ENCODE measurements at regions not wholly inside any gene's neighbourhood (a gene's known extent, or its start where the extent isn't known, plus 50 kb on each side); places are given as distances from the start of the nearest gene placed in this dataset.

- Histone ChIP-seq H3K36me3 (ENCODE audit: insufficient read depth, low read length) (no peaks in the 10 kb centered on the region), H3K9me2 (replicated peaks; ENCODE audit: low read depth, low read length) (no peaks in the 10 kb centered on the region), H3K4me2 (ENCODE audit: low read depth, low read length, poor library complexity, severe bottlenecking) (no peak overlapping the region), H3K9me3 (ENCODE audit: insufficient read depth, low read depth, low read length) (peaks cover 18% of the 10 kb centered on the region; the same call in 1 of the 2 replicates), H3K79me2 (ENCODE audit: insufficient read depth, low read length) (no peaks in the 10 kb centered on the region), H2AFZ (ENCODE audit: low read length) (no peak overlapping the region), H3K4me3 (ENCODE audit: low read length, poor library complexity, severe bottlenecking) (no peak overlapping the region), H3K9ac (ENCODE audit: low read depth, low read length, poor library complexity, severe bottlenecking) (no peak overlapping the region), H3K4me1 (ENCODE audit: insufficient read depth, low read length, poor library complexity, severe bottlenecking) (no peaks in the 10 kb centered on the region), H4K20me1 (ENCODE audit: insufficient read depth, low read length, poor library complexity, severe bottlenecking) (no peaks in the 10 kb centered on the region), H3F3A (ENCODE audit: low read depth) (no peaks in the 10 kb centered on the region), H3K27me3 (ENCODE audit: insufficient read depth, low read length, poor library complexity, severe bottlenecking) (no peaks in the 10 kb centered on the region)
- TF ChIP-seq CTCF (conservative IDR thresholded peaks at IDR 0.05; ENCODE audit: low read length) (no peak), EZH2phosphoT487 (IDR thresholded peaks at IDR 0.05; ENCODE audit: borderline replicate concordance) (no peak)
These were observed 92.8 kb upstream of the APCDD1 start for GRCh38 chr18:10361660-10362059.

GRCh38 chr18:10365021-10365500 lies 89.4 kb upstream of the APCDD1 start:
- Histone ChIP-seq H3K9me2 (replicated peaks; ENCODE audit: low read depth, low read length) (no peaks in the 10 kb centered on the region), H4K20me1 (ENCODE audit: insufficient read depth, low read length, poor library complexity, severe bottlenecking) (no peaks in the 10 kb centered on the region), H3K4me2 (ENCODE audit: low read depth, low read length, poor library complexity, severe bottlenecking) (no peak overlapping the region), H3K4me1 (ENCODE audit: insufficient read depth, low read length, poor library complexity, severe bottlenecking) (no peaks in the 10 kb centered on the region), H3K79me2 (ENCODE audit: insufficient read depth, low read length) (no peaks in the 10 kb centered on the region), H3K9me3 (ENCODE audit: insufficient read depth, low read depth, low read length) (0 out of 2 replicates have a peak, but pooled peaks cover 10% of the 10 kb centered on the region), H3F3A (ENCODE audit: low read depth) (no peaks in the 10 kb centered on the region), H2AFZ (ENCODE audit: low read length) (no peak overlapping the region), H3K9ac (ENCODE audit: low read depth, low read length, poor library complexity, severe bottlenecking) (no peak overlapping the region), H3K4me3 (ENCODE audit: low read length, poor library complexity, severe bottlenecking) (no peak overlapping the region), H3K27me3 (ENCODE audit: insufficient read depth, low read length, poor library complexity, severe bottlenecking) (no peaks in the 10 kb centered on the region), H3K36me3 (ENCODE audit: insufficient read depth, low read length) (no peaks in the 10 kb centered on the region)
- TF ChIP-seq CTCF (conservative IDR thresholded peaks at IDR 0.05; ENCODE audit: low read length) = no peak
- no peak for TF ChIP-seq EZH2phosphoT487 (IDR thresholded peaks at IDR 0.05; ENCODE audit: borderline replicate concordance)

- H3F3A ChIP-seq (ENCODE audit: low read depth) = no peaks in the 10 kb centered on the region
- 0 out of 2 replicates have a peak, but pooled peaks cover 10% of the 10 kb centered on the region for H3K9me3 ChIP-seq (ENCODE audit: insufficient read depth, low read depth, low read length)
- H3K9ac ChIP-seq (ENCODE audit: low read depth, low read length, poor library complexity, severe bottlenecking) = no peak overlapping the region
- no peaks in the 10 kb centered on the region for H3K36me3 ChIP-seq (ENCODE audit: insufficient read depth, low read length)
- no peak for TF ChIP-seq CTCF (conservative IDR thresholded peaks at IDR 0.05; ENCODE audit: low read length)
- H2AFZ ChIP-seq (ENCODE audit: low read length) = no peak overlapping the region
- H3K27me3 ChIP-seq (ENCODE audit: insufficient read depth, low read length, poor library complexity, severe bottlenecking) = no peaks in the 10 kb centered on the region
- H3K4me3 ChIP-seq (ENCODE audit: low read length, poor library complexity, severe bottlenecking) = no peak overlapping the region
- H3K79me2 ChIP-seq (ENCODE audit: insufficient read depth, low read length) = no peaks in the 10 kb centered on the region
- no peak overlapping the region for H3K4me2 ChIP-seq (ENCODE audit: low read depth, low read length, poor library complexity, severe bottlenecking)
- no peaks in the 10 kb centered on the region for H3K4me1 ChIP-seq (ENCODE audit: insufficient read depth, low read length, poor library complexity, severe bottlenecking)
- no peaks in the 10 kb centered on the region for H4K20me1 ChIP-seq (ENCODE audit: insufficient read depth, low read length, poor library complexity, severe bottlenecking)
- no peaks in the 10 kb centered on the region for H3K9me2 ChIP-seq (replicated peaks; ENCODE audit: low read depth, low read length)
These were observed 88.5 kb upstream of the APCDD1 start for GRCh38 chr18:10365901-10366300.
